ENCODE measurements at regions not wholly inside any gene's neighbourhood (a gene's known extent, or its start where the extent isn't known, plus 50 kb on each side); places are given as distances from the start of the nearest gene placed in this dataset.
"Not testable (repeated sequence)": the region's sequence is repeated elsewhere in the genome, so short reads cannot be mapped to it uniquely, and the experiment has no call there.

- peak; percentile 72 for DNase-seq (ENCODE audit: low spot score)
Measured at GRCh38 chr7:81478664-81479063, 291.2 kb downstream of the HGF start.

GRCh38 chr7:81478201-81478600, 291.6 kb downstream of the HGF start:
- not testable (repeated sequence) for DNase-seq (ENCODE audit: low spot score)

DNA sequence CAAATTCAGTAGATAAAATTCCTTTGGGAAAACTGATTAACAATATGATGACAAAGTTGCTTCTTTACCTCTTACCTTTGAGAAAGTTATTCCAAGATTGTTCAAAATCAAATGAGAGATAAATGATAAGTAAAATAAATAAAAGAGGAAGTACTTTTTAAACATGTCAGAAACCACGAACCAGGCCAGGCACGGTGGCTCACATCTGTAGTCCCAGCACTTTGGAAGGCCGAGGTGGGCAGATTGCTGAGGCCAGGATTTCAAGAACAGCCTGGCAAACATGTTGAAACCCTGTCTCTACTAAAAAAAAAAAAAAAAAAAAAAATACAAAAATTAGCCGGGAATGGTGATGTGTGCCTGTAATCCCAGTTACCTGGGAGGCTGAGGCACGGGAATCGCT, 296.6 kb downstream of the HGF start:
- no peak for DNase-seq (ENCODE audit: low spot score)

DNA sequence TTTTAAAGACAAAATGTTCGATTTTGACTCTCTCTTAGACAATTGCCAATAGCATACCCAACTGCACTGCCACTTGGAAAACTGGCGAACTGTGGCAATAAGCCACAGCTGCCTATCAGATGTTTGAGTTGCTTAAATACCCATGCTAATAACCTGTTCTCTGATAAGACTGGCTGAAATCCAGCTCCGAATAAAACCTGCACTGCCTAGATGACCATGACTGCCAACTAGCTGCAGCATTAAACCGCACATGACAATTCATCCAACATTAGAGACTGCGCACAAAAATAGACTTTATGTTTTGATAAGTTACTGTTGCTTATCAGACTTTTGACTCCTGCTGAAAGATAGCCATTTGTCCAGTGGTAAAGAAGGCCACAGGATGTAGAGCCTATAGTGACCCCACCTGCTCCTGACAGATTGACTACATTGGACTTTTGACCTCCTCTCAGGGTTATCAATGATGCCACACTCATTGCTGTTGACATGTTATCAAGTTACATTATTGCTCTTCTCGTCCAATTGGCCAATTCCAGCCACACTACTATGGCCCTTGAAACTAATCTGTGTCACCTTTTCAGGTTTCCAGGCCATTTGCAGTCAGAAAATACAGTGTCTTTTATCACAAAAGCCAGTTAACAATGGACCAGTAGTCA, 299.0 kb downstream of the HGF start:
- DNase-seq (ENCODE audit: low spot score), result no peak

DNA sequence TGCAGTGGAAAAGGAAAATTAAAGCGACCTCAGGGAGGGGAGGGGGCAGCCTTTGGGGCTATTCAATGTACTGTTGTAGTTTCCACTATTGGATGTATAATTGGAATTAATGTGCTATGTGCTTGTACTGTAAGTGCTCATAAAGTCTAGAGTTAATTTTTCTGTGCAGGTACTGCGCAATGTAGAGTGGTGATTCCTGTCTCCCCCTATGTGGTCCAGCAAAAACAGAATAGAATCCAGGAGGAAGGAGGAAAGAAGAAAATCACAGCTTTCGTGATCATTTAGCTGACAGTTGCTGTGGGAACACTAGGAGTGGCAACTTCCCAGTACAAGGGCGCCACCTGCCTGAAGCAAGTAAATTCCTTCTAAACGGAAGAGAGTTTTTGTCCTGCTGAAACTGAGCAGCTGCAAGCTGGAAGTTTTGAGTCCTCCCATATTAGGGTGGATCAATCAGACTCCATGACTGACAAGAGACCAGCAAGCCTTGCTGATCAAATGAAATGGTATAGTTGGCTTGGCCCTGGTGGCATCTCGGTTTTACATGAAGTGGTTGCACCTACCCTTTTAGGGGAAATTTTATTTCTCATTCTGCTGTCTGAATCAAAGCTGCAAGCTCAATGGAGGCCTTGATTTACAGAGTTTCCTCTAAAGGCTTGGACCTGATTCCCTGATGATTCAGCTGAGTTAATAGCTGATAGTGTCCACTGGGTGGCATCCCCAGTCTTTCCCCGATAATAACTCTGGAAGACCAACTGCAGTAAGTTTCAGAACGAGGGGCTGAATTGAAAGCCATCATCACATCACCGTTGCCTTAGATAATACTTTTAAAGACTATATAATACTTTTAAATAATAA, 299.8 kb downstream of the HGF start:
- peak; percentile 61 for DNase-seq (ENCODE audit: low spot score)

DNA sequence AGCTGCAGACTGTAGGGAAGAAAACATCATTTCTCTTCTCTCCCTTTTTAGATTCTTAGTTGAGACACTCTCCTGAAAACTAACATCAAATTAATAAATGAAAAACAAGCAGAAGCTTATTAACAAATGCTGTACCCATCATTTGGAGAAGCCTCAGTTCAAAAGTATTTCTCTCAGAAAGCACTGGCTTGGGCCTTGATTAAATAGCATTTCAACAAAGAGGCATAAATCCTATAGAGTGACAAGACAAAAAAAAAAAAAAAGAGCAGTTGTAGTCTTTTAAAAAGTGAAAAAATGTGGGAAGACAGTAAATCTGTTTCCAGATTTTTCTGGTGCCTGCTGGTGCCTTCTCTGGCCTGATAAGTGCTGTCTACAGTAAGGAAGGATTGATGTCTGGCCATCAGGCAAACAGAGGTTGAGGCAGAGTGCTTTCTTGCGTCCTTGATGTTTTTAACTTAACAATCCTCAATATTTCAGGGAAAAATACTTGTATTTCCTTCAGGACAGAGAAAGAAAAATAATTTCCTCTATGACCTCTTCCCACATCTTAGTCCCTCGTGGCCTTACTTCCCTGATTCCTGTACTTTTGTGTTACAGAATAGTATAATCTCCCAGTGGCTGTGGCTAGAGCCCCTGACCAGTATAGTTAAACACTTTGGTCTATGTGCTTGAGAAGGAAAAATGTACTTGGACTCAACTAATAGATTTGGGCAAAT, 300.5 kb downstream of the HGF start:
- no peak for DNase-seq (ENCODE audit: low spot score)

- DNase-seq (ENCODE audit: low spot score), result no peak
Measured at GRCh38 chr7:81468526-81468925, 301.3 kb downstream of the HGF start.

DNA sequence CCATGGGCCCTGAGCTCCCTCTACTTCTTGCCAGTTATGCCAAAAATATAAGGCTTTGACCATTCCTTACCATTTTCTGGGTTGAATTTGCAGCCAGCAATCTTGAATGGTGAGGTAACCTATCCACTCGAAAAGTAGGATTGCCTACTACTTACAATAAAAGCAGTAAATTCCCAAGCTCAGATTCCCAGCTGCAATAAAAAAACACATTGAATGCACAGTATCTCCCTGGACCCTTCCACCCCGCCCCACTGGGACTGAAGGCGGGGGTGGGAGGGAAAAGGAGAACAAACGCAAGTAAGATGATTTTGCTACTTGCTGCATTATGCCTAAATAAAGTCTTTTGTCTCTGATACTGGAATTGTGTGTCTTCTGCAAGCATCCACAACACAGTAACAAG, 301.9 kb downstream of the HGF start:
- DNase-seq (ENCODE audit: low spot score), result no peak

DNA sequence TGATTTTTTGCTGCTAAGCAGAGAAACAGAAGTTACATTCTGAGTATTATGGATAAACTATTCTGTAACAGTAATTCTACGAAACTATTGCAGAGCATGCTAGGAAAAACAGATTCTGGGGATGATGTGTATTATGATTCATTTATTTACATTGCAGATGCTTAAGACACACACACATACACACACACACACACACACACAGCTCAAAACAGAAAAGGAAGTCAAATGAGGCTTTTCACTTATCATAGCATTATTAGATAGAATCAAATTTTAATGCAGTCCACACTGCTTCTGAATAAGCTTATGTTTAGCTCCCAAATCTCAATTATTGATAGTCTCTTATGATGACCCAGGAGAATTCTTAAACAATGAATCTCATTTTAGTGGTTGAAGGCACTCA, 307.2 kb downstream of the HGF start:
- DNase-seq (ENCODE audit: low spot score), result no peak

DNA sequence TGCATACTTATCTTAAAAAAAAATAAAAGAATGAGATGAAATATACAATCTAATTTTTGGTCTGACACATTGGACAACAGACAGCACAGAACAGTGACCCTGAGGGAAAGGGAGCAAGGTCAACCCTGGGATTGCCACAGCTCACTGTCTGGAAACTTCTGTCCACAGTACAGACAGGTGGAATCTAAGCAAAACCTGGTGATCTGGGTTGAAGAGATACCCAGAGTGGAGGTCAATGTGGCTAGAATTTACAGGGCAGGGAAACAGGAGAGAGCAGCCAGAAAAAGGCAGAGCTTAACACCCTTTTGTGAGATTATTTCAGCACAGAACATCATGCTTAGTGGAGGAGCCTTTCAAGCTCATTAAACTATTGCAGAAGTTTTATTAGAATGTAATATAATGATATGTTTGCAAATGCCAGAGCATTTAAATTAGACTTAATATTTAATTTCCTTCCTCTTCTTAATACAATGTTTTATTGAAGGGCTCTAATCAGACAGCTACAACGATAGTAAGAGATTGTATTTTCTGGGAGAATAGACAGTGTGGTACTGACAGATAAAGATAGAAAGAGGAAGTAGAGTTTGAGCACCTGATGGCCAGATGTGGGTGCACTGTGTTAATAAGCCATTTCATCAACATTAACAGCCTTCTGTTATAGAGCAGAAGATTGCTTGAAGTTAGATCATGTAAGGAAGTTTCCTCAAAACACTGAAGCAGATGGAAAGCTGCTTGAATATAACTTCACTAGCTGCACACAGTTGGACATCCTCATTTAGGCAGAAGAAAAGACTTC, 309.4 kb downstream of the HGF start:
- no peak for DNase-seq (ENCODE audit: low spot score)

GRCh38 chr7:81459485-81459884, 310.4 kb downstream of the HGF start:
- no peak for DNase-seq (ENCODE audit: low spot score)

GRCh38 chr7:81457852-81458522, 311.9 kb downstream of the HGF start:
- DNase-seq (ENCODE audit: low spot score), result no peak

- not testable (repeated sequence) for DNase-seq (ENCODE audit: low spot score)
Measured at GRCh38 chr7:81453770-81454169, 316.1 kb downstream of the HGF start.

DNA sequence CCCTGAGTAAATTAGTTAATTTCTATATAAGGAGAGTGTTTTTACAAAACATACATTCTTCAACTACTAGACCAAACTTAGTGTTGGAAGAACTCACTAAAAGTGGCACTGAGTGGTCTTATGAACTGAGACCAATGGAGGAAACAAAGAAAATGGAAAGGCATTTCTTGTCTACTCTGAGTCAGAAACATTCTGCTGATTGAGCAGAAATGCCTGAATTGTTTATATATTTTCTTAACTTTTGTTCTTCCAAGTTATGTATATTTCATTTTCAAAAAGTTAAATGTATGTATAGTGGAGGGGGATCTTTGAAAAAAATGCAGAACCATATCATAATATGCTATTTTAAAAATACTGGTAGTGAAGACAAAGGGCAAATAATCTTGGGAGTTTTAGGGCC, 320.7 kb downstream of the HGF start:
- DNase-seq (ENCODE audit: low spot score), result no peak

- DNase-seq (ENCODE audit: low spot score), result no peak
Measured at GRCh38 chr7:81447351-81447952, 322.4 kb downstream of the HGF start.

DNA sequence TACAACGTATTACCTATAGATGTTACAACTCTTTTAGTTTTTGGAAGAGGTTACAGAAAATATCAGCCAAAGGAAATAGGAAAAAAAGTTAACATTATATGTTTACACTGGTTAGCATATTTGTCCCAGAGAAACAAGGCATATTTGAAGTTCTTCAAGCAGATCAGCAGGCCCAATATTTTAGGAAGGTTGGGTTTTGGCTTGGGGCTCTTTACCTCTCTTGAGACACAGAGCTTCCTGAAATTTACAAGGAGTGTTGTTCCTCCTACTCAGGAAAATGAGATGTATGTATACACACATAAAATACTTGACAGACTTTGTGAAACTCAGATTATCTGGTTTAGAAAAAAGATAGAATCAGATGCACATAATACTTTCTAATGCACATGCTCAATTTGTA, 323.6 kb downstream of the HGF start:
- DNase-seq (ENCODE audit: low spot score), result no peak

DNA sequence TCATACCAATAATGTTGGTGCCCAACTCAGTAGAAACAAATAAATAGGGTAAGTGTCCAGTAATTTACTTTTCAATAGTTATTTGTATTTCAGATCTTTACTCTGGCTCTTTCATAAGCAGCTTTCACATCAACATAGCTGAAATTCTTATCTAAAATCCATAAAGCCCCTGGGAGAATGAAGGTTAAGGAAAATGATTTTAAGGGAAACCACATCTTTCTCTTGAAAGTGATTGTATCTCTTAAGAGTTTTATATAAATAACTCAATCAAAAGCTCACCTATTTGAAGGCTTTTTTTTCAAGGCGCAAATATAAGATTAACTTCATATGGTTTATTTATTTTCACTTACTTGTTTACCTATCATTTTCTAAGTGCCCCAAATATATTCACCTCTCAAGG, 324.4 kb downstream of the HGF start:
- DNase-seq (ENCODE audit: low spot score), result no peak

DNA sequence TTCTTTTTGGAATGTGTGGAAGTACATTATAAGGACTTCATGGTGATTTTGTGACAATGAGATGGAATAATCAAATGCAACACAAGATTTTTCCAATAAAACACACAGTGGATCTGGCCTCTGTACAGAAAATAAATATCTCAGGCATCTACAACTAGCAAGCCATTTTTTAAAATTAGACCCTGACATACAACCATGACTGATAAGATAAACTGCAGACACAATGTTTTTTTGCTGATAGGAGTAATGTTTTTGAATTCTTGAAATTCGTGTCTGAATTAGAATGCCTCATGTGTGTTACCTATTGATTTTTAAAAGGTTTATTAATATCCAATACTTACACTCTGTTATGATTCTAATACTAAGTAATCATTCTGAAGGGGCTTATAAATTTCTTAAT, 328.1 kb downstream of the HGF start:
- no peak for DNase-seq (ENCODE audit: low spot score)

DNA sequence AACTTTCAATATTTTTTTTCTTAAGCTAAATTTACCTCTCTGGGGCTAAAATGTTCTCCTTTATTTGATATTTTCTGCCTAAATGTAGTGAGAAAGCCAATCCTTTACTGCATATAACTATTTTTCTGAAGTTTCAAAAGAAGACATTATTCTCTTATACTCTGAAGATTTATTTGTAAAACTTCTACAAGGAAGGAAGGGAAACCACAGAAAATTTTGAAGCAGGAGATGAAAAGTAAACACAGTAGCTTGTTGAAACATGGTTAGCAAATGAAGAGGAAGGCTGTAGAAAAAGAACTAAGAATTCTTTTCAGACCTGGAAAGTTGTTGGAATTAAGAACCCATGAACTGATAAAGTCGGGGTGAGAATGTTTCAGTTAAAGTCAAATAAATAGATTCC, 330.3 kb downstream of the HGF start:
- DNase-seq (ENCODE audit: low spot score), result no peak

DNA sequence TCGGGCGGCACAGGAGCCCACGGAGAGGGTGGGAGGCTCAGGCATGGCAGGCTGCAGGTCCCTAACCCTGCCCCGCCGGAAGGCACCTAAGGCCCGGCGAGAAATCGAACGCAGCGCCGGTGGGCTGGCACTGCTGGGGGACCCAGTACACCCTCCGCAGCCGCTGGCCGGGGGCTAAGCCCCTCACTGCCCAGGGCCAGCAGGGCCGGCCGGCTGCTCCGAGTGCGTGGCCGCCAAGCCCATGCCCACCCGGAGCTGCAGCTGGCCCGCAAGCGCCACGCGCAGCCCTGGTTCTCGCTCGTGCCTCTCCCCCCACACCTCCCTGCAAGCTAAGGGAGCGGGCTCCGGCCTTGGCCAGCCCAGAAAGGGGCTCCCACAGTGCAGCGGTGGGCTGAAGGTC, 332.7 kb downstream of the HGF start:
- not testable (repeated sequence) for DNase-seq (ENCODE audit: low spot score)
